Stimulated activated CD8-positive, alpha-beta memory T cell treated with anti-CD3 and anti-CD28 coated beads, Interleukin-15, amount 100 ng/mL, for 24 hours (primary cell): ENCODE measurements at regions not wholly inside any gene's neighbourhood (a gene's known extent, or its start where the extent isn't known, plus 50 kb on each side); places are given as distances from the start of the nearest gene placed in this dataset.

Source experiments
- DNase-seq: peaks from one replicate; pipeline ENCODE4 v3.0.0-alpha.2; 2020; ENCODE audit warnings: low read depth

GRCh38 chr15:77821188-77821958 is 188.7 kb upstream of the LINGO1 start:
- no peak for DNase-seq

DNA sequence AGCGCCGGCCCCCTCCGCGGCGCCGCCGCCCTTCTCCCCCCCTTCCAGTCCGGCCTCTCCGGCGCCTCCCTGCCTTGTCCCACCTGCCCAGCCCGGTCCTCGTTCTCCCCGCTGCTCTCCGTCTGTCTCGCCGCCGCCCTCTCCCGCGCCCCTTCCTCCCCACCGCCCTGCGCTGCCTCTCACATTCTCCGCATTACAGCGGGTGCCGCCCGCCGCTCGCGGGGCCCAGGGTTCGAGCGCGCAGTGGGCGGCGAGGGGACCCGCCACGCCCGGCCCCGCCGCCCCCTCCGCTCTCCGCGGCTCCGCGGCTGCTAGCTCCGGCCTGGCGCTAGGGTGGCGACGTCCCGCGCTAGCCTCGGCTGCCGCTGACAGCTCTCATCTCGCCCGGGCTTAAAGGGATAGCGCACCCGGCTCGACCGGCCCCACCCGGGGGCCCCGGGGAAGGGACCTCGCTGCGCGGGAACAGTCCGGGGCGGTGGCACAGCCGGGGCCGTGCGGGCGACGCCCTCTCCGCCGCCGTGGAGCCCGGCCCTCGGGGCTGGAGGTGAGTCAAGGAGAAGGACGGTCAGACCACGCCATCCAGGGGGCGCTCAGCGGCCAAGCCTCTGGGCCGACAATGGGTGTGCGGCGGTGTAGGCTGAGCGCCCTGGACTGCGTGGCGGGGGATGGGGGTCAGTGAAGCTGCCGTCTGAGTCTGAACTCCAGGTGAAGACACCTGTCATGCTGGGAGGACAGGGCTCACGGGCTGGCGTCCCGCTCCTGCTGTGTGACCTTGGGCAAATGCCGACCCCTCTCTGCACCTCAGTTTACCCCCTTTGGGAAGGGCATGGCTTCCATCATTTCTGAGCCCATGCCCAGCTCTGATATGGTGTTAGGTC is 187.4 kb upstream of the LINGO1 start:
- no peak for DNase-seq

DNA sequence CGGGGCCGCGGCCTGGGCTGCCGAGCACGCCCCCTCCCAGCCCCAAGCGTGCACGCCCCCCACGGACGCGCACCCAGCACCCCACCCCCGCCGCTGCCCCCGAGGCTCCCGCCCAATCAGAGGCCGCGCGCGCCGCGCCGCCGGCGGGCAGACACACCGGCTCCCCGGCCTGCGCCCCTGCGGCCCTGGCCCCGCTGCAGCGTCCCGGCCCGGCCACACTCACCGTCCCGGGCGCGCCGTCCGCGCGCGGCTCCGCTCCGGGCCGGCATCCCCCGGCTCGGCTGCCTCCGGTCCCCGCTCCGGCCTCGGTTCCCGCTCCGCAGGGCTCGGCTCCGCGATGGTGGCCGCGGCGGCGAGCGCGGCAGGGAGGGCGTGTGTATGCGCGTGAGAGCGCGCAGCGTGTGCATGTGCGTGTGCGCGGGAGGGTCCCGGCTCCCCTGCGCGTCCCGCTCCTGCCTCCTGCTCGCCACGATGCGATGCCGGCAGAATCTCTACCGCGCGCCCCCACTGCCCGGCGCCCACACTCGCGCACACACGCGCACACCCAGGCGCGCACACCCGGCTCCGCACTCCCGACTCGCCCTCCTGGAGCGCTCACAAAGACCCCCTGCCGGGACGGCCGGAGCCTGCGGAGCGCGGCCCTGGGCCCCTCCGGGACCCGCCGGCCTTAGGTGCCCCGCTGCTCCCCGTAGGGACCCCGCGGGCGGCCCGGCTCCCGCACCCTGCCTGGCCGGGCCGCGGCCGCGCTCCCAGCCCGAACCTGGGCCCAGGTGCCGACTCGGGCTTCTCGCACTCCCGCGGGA is 186.5 kb upstream of the LINGO1 start:
- no peak for DNase-seq

DNA sequence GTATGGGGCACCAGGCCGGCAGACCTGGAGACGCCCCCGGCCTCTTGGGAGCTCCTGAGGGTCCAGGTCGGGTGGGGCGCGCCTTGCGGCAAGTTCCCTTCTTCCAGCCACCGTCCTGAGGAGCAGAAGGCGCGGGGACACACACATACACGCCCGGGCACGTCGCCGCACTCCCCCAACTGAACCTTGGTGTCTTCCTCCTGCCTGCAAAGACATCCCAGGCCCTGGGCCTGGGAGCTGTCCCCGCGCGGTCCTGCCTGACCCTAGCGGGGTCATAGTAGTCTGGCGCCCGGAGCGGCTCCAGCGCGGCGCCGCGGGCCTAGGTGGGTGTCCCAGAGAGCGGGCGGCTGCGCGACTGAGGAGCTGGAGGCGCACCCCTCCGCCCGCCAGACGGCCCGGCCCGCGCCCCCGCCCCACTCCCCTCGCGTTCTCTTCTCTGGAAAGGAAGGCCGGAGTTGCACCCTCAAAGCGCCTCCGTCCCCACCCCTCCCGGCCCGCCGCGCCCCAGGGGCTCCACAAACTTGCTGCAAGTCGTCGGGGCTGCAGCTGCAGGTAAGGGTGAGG is 185.9 kb upstream of the LINGO1 start:
- no peak for DNase-seq

DNA sequence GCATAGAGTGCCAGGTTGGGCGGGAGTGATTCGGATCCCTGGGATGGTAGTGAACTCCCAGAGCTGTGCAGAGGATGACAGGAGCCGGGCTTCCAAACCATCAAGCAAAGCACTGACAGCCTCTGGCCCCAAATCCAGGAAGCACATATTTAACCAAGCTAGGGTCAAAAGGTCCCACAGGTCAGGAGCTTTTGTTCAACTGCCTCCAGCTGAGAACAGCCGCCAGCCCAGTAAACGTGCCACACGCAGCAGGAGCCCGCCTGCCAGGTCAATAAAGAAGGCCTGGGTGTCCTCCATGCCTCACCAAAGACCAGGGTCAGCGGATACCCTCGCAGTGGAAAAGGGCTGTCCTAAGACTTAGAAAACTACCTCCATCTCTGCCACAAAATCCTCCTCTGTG is 184.7 kb upstream of the LINGO1 start:
- DNase-seq = no peak

GRCh38 chr15:77816983-77817382 is 184.3 kb upstream of the LINGO1 start:
- no peak for DNase-seq

GRCh38 chr15:77815015-77815414 is 182.3 kb upstream of the LINGO1 start:
- DNase-seq = no peak

- no peak for DNase-seq
These were observed 180.0 kb upstream of the LINGO1 start for GRCh38 chr15:77812664-77813063.

GRCh38 chr15:77811270-77811669 is 178.6 kb upstream of the LINGO1 start:
- DNase-seq = no peak

GRCh38 chr15:77810130-77810571 is 177.4 kb upstream of the LINGO1 start:
- DNase-seq = no peak

- DNase-seq = no peak
These were observed 176.0 kb upstream of the LINGO1 start for GRCh38 chr15:77808581-77809177.

- no peak for DNase-seq
These were observed 175.4 kb upstream of the LINGO1 start for GRCh38 chr15:77808075-77808474.

- no peak for DNase-seq
These were observed 174.9 kb upstream of the LINGO1 start for GRCh38 chr15:77807611-77808010.

DNA sequence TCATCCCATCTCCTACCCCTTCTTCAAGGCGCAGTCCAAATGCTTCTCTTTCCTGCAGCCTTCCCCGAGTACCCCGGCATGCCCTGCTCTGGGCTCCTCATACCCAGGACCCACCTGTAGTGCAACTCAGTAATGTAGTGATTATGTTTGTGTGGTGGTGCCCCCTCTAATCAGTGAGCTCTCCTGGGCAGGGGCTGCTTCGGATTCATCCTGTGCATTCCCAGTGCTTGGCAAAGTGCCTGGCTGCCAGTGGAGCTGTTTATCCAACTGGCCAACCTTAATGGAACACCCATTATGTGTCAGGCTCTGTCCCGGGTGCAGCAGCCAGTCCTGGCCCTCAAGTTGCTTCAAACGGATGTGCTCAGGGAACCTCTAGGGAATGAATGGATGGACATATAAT is 174.4 kb upstream of the LINGO1 start:
- DNase-seq = no peak

DNA sequence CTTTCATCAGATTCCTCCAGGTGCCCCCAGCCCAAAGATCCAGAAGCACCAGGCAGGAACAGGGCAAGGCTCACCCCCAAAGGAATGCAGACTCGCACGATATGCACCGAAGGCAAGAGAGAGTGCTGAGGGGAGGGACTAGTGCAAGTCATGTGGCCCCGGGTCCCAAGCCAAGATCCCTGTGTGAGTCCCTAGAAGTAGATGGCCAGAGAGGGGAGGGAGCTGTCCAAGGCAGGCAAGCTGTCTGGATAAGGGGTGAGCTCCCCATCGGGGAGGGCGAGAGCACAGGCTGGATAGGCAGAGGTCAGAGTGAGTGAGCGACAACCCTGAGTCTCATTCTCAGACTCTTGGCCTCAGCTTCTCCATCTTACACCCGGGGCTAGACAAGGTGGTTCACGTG is 171.5 kb upstream of the LINGO1 start:
- no peak for DNase-seq

DNA sequence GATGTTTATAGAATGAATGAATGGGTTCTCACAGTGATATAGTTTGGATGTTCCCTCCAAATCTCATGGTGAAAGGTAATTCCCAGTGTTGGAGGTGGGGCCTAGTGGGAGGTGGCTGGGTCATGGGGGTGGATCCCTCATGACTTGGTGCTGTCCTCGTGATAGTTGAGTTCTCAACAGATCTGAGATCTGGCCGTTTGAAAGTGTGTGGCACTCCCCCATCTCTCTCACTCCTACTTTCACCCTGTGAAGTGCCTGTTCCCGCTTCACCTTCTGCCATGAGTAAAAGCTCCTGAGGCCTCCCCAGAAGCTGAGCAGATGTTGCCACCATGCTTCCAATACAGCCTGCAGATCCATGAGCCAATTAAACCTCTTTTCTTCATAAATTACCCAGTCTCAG is 170.8 kb upstream of the LINGO1 start:
- DNase-seq = no peak

DNA sequence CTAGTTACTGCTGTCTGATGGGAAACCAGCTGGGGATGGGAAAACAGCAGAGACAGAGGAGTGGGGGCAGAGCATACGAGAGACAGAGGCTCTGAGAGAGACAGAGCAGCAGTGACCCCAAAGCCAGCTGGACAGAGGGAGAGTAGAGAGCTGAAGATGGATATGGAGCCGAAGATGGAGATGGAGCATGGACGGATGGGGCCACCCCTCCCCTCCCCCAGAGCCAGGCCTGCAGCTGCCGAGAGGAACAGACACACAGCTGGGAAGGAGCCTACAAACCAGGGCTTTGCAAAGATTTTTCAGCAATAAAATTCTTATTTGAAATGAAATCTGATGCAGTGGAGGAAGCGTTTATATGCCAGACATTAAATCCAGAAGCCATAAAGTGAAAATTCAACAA is 167.6 kb upstream of the LINGO1 start:
- DNase-seq = no peak

DNA sequence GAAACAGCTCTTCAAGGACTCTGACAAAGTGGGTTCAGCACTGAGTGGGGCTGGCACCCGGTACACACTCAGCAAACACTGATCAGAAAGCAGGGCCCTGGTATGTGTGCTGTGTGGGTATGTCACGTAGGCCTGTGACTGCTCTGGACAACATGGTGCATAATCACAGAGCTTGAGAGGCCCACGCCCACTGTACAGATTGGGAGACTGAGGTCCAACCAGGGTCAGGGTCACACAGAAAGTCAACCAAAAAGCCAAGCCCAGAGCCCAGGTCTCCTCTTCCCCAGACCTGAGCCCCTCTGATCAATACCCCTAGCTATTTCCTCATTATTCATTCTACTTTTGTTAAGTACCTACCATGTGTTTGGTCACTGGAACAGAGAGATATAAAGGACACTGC is 166.1 kb upstream of the LINGO1 start:
- DNase-seq = no peak

DNA sequence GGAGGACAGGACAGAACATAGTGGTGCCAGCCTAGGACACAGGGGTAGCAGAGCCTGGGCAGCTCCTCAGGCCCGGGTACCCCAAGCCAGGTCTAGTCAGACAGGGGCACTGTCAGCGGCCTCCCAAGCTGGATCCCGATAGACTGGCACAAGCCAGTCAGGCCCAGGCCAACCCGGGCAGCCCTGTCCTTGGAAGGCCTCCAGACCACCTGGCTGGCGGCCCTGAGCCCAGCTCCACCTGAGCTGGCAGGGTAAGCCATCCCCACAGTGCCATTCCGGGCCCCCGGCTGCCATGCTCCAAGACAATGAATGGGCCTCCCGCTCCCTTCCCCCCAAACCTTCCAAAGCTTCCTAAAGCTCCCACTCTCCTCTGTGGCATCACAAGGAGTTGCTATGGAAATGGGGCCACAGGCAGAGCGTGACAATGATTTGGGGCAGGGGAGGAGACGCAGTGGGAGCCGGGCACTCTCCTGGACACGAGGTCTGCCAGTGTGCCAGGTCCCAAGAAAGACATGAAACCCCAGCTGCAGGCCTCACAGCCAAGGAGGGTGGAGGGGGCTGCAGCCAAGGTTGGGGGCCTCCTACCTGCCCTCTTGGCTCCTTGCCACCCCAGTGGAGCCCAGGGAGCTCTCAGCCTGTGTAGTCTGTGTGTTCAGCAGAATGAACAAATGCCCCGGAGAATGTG is 165.6 kb upstream of the LINGO1 start:
- DNase-seq = no peak

- no peak for DNase-seq
These were observed 164.6 kb upstream of the LINGO1 start for GRCh38 chr15:77797270-77797669.

DNA sequence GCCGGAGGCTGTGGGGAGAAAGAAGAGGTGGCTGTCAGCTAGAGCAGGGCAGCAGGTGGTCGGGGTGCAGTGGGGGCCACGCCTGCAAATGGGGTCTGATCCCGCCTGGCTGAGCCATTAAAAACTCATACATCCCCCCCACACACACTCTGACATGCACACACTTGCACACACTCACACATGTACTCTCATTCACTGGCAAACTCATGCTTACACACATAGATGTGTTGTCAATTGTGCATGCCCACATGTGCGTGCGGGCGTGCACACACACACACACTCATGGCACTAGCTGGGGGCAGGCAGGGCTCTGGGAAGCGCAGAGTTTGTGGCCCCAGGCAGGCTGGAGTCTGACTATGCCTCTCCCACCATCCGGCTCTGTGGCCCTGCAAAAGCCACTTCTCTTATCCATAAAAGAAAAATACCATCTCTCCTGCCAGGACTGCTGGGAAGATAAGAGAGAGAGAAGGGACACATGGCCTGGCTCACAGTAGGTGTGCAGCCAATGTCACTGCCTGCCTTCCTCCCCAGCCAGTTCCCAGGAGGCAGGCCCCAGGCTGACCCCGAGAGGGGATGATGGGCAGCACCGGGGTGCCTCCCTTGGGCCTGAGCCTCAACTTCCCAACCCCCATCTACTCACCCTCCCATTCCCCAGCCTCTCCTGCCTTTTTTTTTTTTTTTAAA is 163.5 kb upstream of the LINGO1 start:
- no peak for DNase-seq
